ENCODE measurements at regions not wholly inside any gene's neighbourhood (a gene's known extent, or its start where the extent isn't known, plus 50 kb on each side); places are given as distances from the start of the nearest gene placed in this dataset.

DNA sequence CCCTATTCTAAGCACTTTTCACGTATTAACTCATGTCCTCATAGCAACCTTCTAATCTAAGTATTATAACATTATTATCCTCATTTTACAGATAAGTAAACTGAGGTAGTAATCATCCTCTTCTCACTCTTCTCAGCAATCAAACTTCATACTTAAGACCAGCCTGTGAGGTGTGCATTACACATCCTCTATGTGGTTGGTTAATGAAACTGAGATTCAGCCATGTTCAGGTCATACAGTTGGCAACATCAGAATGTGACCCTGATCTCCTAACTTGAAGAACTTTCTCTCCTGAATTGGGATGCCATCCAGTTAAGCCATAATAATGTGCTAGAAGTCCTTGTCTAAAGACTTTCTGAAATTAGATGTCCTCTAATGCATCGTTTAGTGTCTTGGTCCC is 275.1 kb upstream of the ANKRD55 start:
- no peak for DNase-seq

- DNase-seq: no peak
Measured at GRCh38 chr5:56507351-56507930, 274.3 kb upstream of the ANKRD55 start.

DNA sequence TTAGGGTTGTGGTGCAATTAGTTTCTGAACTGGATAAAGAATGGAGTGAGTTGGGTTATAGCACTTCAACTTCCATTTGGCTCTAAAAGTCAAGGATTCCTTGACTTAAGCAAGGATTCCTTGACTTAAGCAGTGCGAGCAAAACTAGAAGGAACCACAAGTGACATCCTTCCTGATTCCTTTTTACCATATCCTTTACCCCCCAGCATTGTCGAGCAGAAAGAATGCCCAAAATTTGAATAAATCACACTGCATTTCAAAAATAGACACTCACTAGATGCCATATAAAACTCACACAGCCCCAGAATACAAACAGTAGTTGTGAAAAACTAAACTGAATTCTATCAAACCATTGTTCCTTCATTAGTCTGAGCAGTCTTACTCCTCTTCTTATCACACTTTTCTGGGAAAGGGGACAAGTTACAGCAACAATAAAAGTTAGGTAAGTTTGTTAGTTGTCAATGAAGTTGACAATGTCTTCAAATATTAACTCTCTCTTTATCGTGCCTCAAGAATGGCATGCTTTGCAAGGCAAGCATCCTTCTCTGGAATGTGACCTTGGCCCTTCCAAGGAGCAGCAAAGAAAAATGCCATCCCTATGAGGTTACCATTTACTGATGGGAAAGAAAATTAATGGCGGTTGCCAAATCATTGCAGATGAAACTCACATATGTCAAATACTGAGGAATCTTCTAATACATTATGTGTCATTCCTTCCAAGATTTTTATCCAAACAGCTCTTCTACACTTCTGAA is 273.3 kb upstream of the ANKRD55 start:
- no peak for DNase-seq

DNA sequence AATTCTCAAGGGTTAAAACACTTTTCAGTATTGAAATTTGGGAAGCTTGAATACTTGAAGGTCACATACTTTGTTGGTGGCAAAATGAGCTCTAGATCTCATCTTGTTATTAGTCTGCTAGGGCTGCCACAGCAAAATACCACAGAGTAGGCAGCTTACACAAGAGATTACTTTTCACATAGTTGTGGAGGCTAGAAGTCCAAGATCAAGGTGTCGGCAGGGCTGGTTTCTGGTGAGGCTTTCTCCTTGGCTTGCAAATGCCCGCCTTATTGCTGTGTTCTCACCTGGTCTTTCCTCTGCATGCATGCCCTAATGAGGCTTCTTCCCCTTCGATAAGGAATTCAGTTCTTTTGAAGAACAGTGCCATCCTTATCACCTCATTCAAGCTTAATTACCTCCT is 270.8 kb upstream of the ANKRD55 start:
- DNase-seq: no peak

GRCh38 chr5:56501781-56502557 is 268.8 kb upstream of the ANKRD55 start:
- DNase-seq: no peak

DNA sequence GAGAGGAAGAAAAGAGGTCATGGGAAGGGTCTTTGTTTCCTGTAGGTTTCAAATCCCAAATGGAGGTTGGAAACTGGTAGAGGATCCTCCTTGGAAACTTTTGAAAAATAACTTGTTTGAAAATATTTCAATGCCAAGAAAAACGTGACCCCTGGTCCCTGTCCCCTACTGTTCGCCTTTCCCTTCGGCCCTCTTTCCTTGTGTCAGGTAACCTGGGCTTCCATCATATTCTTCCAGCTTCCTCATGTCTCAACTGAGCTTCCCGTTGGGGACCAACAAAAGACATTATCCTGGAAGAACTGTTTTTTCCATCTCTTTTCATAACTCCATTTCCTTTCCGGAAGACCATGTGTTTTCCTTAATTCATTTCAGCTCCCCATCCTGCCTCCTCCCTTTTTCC is 266.8 kb upstream of the ANKRD55 start:
- DNase-seq: no peak

DNA sequence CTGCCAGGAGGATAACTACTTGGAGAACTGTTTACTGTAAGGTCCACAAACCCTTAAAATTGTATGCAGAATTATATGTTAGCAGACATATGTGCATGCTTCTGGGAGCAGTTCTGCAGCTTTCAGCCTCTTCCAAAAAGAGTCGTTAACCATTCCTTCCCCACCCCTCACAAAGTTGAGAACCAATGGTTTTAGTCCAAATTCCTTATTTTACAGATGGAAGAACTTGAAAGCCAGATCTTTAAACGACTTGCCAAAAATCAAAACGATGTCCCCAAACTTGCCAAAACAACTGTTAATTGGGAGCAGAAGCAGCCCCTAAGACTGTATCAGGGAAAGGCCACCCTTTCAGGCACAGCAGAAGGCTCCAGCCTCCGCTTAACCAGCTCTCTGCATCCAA is 266.4 kb upstream of the ANKRD55 start:
- DNase-seq: no peak

- no peak for DNase-seq
Measured at GRCh38 chr5:56498759-56499395, 265.7 kb upstream of the ANKRD55 start.

- DNase-seq: no peak
Measured at GRCh38 chr5:56496581-56497063, 263.5 kb upstream of the ANKRD55 start.

DNA sequence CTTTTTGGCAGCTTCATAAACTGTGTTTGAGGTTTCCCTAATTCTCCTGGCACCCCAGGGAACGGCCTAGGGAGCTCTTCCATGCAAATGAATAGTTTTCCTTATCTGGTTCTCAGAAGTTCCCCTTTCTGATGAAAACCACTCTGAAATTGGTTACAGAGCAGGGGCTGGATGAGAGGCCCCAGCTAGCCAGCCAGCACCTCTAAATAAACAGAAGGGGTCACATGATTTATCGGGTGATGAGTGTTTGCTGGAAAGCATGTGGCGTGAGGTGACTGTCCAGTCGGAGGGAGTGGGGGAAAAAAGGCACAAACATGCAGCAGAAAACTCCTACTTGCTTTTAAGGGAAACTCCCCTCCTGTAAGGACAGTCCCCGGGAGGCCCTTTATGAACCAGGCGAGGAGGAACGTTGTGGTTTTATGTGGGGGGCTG is 261.2 kb upstream of the ANKRD55 start:
- no peak for DNase-seq

DNA sequence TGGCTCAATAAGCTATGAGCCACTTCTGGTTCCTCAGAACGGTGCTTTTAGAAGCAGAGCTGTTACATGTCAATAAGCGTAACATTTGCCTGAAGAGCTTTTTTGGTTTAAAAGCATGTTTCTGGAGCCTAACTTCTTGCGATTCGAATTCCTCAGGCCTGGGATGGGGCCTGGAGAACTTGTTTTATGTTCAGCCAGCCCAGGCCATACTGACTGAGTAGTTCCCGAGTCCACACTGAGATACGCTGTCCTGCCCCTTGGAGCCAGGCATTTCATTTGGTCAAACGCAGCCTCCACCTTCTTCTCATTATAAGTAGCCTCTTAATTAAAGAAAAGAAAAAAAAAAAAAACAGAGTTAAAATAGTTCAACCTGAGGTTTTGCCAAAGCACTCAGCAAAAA is 260.6 kb upstream of the ANKRD55 start:
- DNase-seq: no peak

DNA sequence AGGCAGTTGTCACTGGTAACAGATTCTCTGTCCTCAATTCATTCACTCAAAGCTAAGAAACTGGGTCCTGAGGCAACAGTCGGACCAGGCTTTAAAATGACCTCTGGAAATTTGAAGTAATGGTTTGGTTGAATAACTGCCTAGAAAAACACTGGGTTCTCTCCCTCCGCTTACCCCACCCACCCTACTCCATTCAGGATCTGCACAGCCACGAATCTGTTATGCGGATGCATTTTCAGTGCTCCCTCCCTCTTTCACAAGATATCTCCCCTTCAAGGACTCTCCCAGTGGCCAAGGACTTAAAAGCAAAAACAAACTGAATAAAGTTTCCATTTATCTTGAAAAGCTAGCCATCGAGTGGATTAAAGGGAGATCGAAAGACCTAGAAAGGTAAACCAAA is 260.2 kb upstream of the ANKRD55 start:
- no peak for DNase-seq

DNA sequence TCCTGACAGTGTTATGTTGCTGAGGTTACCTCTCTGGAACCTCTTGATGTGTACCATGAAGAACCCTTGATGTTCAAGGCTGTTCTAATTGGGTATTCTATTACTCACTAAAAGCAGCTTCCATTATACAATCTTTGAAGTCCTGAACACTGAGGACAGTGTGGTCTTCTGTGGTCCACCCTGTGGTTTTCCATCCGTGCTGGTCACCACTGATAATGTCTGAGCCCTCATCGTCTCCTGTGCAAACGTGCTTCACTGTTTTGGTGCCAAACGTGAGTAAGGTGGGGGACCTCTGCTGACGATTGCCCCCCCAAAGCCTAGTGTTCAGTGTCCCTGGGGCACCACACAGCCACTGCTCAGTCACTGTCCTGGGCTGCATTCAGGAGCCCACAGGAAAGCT is 259.7 kb upstream of the ANKRD55 start:
- no peak for DNase-seq

DNA sequence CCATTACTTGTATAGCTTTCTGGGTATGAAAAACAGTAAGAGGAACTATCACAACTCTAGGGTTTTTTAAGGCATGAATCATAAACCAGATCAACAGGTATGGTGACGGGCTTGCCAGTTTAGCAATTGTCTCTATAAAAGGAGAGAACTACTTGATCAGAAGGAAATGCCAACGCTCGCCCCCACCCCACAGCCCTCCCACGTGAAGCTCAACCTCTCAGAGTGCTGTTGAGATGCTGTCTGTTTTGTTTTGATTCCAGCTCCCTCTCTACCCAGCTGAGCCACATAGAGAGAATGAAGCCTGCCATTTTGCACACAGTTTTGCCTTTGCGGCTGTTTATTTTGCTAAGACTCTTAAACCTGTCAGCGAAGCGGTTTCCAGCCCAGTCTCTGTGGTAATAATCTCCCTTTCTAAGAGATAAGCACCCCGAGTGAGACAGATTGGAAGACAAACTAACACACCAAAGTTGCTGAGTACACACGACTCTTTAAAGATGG is 257.9 kb upstream of the ANKRD55 start:
- peak; percentile 74 for DNase-seq

GRCh38 chr5:56489272-56489671 is 256.1 kb upstream of the ANKRD55 start:
- DNase-seq: no peak

DNA sequence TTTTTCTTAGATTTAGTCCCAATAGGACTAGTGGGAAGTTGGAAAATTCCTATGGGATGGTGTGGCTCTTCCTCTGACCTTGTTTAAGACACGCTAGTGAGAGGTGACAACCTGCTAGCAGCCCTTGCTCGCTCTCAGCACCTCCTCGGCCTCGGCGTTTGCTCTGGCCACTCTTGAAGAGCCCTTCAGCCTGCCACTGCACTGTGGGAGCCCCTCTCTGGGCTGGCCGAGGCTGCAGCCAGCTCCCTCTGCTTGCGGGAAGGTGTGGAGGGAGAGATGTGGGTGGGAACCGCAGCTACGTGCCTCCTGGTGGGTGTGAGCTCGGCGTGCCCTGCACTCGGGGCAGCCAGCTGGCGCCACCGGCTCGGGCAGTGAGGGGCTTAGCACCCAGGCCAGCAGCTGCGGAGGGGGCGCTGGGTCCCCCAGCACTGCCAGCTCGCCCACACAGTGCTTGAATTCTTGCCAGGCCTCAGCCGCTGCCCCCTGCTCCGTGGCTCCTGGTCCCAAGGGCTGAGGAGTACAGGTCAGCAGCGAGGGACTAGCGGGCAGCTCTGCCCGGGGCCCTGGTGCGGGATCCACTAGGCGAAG is 254.5 kb upstream of the ANKRD55 start:
- DNase-seq: no peak

DNA sequence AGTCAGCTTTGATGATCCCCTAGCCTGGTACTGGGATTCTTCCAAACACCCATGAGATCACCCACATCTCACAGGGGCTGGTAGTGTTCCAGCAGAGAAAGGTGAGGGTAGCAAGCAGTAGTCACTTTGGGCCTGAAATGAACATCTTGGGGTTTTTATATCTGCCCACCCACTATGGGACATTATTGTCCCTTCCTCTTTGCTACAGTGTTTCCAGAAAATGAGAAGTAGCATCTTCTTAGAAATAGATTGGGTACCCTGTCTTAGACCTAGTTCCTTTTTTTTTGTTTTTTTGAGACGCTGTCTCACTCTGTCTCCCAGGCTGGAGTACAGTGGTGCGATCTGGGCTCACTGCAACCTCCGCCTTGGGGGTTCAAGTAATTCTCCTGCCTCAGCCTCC is 249.2 kb upstream of the ANKRD55 start:
- no peak for DNase-seq

- DNase-seq: peak; percentile 50
Measured at GRCh38 chr5:56481428-56482357, 248.6 kb upstream of the ANKRD55 start.

DNA sequence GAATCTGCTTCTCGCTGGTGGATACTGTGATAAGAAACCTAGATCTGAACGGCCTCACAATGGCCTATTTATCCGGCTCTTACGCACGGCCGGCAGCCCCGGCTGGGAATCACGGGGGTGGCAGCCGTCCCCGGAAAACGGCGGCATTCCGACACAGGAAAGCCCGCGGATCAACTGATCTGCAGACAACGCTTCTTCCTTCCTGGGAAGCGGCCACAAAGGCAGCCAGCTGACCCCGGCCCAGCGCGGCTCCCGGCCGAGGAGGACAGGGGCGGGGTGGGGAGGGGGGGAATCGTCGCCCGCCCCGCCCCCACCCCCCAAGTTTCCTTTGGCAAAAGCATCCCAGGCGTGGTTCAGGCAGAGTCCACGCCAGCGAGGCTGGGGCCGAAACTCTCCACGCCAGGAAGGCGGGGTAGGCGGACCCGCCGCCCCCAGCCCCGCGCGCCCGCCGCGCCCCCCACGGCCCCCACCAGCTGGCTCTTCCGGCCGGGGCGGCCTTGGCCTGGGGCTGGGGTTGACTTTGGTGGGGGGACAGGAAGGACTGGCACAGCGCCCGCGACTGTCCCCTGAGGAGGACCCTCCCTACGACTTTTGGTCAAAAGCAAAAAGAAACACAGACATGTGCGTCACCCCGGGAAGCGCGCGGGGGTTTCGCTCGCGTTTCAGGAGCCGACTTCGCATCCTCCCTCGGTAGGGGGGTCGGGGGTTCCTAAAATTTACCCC is 247.7 kb upstream of the ANKRD55 start:
- DNase-seq: peak; percentile 61

GRCh38 chr5:56480078-56480704 is 247.1 kb upstream of the ANKRD55 start:
- peak; percentile 66 for DNase-seq
